ENCODE measurements at regions not wholly inside any gene's neighbourhood (a gene's known extent, or its start where the extent isn't known, plus 50 kb on each side); places are given as distances from the start of the nearest gene placed in this dataset.

DNA sequence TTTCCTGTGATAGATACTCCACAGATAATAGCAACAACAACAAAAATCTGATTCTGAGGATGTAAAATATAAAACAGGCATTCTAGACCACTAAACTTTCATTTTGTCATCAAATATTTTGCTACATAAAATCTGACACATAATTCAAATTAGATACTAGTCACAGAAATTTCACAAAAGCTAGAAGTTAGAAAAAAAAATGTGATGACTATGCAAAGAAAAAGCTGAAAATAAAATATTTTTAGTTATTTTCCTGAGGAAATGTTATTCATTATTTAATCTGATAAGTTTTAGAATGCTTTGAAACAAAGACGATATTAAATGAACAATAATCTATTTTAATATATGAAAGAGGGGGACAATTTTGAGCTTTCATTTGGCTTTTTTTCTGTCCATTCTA is 357.2 kb downstream of the SLITRK6 start:
- no peak for DNase-seq

DNA sequence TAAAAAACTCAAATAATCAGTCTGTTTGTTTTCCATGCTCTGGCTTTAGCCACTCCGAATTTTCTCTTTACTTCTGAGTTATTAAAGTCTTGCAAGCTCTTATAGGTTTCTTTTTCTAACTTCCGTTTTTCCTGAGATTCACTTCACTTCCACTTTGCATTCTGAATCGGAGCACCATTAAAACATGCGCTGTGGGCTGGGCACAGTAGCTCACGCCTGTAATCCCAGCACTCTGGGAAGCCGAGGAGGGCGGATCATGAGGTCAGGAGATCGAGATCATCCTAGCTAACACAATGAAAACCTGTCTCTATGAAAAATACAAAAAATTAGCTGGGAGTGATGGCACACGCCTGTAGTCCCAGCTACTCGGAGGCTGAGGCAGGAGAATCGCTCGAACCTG is 357.9 kb downstream of the SLITRK6 start:
- no peak for DNase-seq

DNA sequence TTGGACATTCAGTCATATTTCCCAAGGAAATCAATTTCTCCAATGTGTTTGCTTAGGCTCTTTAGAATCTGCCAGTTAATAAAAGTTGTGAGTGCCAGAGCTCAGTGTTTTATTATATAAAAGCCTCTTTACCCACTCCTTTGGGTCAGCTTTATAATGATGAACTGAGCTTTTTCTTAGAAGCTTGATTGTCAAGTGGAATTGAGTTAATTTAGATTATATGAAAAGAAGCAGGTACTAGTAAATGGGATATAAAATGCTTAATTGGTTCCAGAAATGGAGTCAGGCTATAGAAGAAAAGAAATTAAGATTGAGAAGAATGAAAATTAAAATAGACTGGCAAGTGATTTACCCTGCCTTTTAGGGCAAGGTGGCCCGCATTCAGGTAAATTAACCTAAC is 363.2 kb downstream of the SLITRK6 start:
- DNase-seq: no peak

DNA sequence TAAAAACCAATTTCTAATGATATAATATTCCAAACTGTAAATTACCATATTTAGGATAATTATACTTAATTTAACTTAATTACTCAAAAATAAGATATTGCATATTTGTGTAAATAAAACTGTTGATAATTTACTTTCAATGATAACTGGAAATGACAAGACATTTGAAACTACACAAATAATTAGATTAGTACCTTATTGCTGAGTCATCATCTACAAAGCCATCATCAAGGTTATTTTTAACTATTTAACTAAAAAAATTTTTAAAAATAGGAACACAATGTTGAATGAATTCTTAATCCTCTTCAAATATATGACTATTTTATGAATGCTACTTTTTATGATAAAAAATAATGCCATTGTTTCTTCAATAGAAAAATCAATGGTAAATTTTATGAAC is 364.3 kb downstream of the SLITRK6 start:
- no peak for DNase-seq

DNA sequence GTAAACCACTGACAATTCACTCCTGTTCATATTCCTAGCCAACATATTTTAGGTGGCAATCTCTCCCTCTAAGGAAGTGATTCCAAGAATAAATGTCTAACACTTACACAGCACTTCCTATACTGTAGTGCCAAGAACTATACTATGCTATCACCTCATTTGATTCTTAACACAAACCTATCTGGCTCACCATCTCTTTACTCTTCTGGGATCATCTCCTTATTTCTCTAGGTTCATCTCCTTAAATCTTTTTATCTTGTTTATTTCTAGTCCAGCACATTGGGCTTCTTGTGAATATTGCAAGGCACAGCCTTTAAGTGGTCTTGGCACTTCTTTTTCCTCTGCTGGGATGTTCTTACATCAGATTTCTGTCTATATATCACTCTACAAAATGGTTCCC is 366.3 kb downstream of the SLITRK6 start:
- DNase-seq: no peak

DNA sequence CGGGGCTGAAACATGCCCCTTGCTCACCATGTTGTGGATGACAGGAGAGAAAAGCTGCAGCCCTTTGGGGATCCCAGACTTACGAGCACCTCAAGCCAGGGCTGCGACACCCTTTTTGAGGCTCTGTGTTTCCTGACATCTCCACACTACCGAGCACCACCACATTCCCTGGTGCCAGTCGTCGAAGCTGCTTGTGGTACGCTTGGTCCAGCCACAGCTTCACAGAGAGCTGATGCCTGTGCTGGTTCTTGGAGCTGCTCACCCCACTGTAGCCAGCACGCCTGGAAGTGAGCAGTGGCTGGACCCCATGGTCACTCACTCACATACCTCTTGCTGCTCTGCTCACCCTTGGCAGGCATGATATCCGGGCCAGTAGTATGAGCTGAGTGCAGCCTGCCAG is 367.5 kb downstream of the SLITRK6 start:
- DNase-seq: no peak

DNA sequence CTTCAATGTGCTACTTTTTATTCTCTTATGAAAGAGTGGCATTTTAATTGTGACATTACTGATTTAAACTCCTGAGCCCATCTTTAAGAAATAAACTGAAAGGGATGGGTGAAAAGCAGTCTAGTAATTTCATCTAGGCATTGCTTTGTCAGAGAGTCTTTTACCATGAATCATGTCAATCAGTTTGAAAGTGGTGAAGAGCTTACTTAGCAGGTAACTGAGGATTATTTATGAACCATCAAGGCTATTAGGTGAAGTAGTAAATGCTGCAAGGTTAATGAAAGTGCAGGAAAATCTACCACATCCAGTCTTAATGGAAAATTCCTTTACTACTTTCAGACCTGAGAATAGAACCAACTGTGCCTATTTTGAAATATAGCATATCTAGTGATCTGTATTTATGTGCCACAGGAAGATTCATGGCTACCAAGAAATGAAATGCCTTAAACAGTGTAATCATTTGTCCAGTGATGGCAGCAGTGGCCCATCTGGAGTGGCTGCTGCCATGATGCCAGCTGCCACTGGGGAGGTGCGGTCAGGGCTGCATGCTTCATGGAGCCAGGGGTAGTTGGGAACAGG is 368.9 kb downstream of the SLITRK6 start:
- DNase-seq: no peak

DNA sequence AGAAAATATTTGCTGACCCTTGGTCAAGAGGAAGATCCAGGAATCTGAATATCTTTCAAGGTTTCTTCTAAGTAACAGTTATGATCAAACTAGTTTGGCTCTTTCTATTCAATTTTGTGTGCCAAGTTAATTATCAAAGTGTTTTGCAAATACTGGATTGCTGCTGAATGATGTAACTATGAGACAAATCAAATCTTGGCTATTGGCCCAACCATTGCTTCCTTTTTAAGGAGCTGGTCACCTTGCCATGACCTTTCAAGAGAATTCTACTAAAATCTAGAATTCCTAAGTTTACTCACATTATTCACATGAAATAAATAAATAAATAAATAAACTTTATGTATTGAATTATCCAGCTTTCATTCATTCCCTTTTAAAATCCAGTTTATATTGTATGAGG is 371.8 kb downstream of the SLITRK6 start:
- no peak for DNase-seq

DNA sequence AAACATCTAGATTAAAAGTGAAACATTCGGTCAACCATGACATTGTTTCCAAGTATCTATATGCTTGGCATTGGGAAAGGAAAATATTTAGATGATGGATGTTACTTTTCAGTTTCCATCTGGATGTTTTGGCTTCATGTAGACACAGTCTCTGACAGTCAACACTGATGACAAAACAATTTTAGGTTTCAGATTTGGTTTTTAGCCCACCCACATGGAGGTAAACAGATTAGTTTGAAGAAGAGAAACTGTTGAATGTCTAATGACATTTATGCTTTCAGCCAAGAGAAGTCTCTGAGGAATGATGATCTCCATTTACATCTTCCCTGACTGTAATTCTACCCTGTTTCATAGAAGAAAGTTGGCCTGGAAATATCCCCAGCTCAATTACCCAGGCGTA is 379.1 kb downstream of the SLITRK6 start:
- no peak for DNase-seq

DNA sequence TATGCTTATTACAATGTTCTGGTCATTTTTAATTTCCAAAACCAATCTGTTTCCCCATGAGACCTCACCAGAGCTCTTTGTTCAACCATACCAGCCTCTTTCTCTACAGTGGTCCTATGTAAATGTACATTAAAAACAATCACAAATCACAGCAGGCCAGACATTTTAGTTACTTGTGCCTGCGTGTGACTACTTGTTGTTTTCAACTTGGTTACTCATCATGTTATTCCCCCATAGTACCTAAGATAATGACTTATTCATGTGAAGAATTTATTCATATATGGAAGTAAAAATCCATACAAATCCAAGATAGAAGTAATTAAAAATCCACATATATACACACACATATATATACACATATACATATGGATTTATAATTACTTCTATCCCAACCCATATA is 379.6 kb downstream of the SLITRK6 start:
- no peak for DNase-seq

DNA sequence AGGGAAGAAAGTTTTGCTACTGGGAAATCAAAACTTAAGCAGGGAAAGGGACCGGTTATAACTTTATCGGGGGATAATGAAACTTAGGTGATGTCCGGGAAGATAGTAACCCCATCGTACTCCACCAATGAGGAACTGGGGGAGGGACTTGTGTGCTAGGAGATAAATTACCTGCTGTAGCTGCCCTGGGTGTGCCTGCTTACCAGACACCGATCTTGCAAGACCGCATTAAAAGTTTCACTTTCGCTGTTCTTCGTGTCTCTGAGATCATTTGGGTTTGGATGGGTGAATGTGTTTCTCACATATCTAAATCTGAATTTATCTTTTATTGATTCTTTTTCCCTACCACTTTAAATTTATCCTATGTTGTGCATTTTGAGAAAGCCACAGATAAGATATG is 381.4 kb downstream of the SLITRK6 start:
- DNase-seq: no peak

DNA sequence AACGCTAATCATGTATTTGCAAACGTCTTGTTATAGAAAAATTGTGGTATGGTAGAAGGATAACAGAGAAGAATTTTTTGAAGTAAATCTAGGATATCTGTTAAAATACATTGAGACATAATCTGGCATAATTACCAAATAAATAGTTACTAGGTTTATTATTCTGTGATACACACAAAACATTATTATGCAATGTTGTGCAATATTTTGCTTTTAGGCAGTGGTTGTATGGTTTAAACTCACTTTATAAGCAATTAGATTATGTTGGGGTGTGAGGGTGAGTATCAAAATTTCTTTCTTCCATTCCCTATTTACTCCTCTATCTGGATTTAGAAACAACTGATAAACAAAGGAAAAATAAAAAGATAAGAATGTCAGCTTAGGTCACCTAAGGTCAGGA is 385.6 kb downstream of the SLITRK6 start:
- DNase-seq: no peak

DNA sequence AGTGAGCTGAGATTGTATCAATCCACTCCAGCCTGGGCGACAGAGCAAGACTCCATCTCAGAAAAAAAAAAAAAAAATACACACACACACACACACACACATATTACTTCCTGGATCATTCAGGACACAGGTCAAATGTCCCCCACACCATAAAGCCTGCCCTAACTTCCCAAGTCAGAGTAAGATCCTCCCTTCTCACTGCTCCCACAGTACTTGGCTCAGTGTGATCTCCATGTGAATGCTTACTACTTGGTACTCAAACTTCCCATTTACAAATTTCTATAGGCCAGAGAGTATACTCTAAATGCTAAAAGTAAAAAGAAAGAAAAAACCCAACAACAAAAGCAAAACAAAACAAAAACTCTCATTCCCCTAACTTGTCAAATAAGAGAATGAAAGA is 386.8 kb downstream of the SLITRK6 start:
- no peak for DNase-seq

DNA sequence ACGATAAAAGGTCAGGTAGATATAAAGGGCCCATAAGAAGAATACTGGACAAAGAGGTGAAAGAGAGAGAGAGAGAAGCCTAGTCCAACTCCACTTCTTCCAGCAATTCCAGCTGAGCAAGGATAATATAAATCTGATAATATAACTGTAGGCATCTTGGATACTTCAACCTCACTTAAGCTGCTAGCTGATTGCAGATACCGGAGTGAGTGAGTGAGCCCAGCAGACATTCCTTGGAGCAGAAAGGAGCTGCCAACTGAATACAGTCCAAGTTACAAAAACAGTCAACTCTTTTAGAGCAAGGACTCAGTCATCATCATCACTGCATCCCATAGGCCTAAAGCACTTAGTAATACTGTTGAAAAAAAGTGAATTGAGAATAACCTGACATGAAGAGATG is 387.6 kb downstream of the SLITRK6 start:
- DNase-seq: no peak

DNA sequence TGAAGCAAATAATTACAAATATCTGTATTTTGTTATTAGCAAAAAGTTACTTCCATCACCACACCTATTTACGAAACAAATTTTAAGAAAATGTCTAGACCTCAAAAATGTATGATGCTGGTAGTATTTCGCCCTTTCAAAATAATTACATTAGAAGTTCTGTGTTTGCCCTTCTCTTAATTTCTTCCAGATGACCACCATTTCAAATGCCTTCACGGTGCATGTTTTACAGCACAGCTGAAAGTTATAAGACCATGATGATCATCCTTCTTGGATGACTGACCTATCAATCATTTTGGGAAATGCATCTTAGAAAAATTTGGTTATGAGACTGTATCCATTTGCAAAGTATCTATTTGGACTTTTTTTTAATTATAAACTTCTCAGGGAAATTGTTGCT is 390.8 kb downstream of the SLITRK6 start:
- no peak for DNase-seq

DNA sequence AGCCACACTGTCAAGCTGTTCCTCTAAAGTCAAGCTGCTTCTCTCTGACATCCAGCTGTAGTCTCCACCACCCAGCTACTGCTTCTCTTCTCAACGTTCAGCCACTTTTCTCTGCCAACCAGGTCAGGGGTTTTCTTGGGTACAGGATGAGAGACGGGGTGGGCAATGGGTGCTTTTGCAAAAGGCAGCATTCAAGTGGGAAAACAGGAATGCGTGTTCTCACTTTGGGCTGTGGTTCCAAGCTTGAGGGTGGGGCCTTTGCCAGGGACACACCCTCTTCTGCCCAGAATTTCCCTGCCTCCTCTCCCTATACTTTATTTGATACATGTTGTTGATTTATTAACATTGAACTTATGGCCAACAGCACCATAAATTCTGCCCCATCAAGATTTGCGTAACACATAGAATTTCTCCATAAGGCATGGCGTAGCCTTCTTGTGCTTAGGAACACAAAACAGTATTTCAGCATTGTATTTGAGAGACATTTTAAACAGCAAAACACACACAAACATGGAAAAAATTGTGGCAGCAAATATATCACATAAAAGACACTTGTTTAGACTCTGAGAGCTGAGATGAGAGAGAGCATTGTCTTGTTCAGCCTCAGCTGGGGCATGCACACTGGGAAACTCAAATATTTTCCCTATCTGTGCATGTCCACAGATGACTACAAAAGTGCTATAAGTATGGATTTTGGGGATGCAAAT is 392.8 kb downstream of the SLITRK6 start:
- no peak for DNase-seq

DNA sequence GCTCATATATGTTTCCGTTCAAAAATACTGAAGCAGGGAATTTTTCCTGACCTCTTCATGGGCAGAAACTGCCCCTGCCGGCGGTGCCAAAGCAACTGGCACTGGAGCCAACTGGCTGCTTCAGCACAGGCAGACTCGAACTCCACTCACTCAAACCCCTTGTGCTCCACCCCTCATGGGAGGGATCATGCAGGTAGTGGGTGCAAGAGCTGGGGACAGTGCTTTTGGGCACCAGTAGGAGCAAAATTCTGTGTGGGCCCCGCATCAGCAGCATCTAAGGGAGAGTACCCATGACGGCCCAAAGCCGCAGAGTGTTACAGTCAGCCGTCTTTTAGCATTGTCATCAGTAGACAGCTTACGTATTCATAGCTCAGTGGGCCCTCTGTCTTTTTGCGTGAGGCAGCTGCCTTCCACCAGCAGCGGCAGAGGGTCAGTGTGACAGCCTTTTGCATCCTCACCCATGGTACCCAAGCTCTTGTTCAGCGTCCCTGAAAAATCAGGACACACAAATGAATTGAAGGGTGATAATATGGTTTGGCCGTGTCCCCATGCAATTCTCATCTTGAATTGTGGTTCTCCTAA is 393.8 kb downstream of the SLITRK6 start:
- no peak for DNase-seq

DNA sequence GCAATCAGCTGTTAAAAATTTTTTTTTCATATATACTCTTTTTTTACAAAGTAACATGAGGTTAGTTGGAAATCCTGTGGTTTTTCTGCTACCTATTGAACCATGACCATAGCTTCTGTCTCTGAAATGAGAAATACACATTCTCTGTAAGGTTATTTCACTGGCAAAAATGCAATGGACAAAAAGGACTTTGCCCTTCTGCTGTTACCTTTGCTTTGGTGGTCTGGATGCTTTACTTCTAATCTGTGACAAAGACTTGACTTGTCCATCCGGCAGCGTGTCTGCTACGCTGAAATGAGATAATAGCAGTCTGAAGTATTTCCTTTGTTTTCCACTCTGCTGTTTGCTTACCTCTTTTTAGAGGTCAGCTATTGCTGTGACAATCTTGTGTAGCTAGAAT is 412.8 kb downstream of the SLITRK6 start:
- DNase-seq: no peak

DNA sequence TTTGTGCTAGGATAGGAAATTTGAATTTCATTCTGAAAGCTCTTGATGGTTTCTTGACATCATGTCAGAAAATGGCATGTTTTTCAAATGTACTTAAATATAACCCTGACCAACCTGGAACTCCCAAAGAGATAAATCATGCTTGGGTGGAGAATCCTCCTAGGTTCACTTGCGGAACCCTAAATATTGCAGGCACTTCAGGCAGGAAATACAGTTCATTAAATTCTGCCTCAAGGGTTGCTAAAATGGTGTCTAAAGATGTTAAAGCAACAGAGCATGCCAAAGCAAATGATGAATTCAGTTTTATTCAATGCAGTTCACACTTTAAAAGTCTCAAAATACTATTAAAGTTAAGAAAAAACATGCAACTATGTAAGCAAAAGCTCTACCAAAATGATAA is 415.9 kb downstream of the SLITRK6 start:
- DNase-seq: no peak

DNA sequence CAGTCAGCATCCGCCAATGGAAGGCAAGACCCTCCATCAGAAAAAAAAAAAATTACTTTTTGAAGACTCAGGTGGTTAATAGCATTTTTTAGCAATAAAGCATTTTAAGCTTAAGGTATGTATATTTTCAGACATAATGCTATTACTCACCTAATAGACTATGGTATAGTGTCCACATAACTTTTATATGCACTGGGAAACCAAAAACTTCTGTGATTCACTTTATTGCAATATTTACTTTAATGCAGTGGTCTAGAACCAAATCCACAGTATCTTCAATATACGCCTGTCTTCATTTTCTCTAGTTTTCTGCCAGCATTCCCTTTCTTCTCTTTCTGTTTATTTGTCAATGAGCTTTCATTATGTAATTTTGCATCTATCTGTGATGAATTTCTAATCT is 418.1 kb downstream of the SLITRK6 start:
- DNase-seq: no peak

DNA sequence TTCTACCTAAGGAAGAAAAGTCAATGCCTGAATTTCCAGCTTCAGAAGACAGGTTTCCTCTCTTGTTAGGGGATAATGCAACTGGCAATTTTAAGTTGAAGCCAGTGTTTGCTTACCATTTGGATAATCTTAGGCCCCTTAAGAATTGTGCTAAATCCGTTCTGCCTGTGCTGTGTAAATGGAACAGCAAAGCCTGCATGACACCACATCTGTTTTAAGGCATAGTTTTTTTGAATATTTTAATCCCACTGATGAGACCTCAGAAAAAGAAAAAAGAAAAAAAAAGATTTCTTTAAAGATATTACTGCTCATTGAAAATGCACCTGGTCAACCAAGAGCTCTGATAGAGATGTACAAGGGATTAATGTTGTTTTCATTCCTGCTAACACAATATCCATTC is 419.2 kb downstream of the SLITRK6 start:
- DNase-seq: no peak

DNA sequence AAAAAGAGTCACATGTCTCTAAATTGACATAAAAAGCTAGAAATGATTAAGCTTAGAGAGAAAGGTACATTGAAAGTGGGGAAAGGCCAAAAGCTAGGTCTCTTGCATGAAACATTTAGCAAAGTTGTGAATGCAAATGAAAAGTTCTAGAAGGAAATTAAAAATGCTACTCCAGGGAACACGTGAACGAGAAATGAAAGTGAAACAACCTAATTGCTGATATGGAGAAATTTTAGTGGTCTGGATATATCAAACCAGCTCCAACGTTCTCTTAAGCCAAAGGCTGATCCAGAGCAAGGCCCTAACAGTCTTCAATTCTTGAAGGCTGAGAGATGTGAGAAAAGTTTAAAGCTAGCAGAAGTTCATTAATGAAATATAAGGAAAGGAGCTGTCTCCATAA is 419.8 kb downstream of the SLITRK6 start:
- no peak for DNase-seq

DNA sequence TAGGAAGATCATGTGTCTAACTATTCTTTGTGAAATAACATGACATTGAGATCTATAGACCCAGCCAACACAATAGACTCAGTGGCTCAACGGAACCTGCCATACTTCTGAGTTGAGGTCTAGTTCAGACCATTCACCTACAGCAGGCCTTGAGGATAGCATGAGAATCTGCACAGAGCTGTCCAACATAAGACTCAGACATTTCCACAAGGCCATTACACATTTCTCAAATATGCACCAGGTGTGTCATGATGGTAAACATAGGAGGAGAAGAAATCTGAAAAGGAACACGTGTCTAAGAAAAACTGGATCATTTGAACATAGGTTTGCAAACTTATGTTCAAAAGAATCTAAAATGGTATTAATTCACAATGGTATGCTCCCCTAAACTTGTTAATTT is 421.4 kb downstream of the SLITRK6 start:
- DNase-seq: no peak

DNA sequence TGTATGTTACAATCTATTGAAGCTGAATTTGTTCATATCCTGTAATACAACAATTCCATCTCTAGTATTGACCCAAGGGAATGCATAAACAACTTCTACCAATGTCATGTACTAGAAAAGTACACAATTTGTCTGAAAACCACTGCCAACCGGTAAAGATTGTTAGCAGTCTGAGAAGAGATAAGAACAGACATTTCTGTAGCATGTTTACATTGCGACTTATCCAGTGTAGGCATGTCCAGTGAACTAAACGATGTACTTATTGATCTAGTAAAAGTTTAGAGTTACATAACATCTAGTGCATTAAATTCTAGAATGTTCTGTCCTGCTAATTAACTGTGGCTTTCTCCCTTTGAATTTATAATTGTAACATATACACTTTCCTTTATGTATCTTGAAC is 425.9 kb downstream of the SLITRK6 start:
- DNase-seq: no peak

DNA sequence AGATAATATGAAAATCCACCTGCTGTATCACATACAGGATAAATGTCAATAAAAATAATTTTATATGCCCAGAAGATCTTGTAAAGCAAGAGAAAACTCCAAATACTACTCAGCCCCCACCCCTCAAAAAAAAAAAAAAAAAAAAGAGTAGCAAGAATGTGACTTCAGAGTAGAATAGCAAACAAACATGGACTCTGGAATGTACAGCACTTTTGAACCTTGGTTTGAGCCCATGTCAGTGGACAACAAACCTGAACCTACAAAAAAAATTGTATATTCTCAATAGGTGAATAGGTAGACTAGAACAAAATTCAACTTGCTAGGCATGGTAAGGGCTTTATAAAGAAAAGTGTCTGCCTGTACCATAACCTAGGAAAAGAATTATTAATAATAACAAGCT is 428.0 kb downstream of the SLITRK6 start:
- no peak for DNase-seq
